Activated CD4-positive, alpha-beta memory T cell treated with anti-CD3 and anti-CD28 coated beads for 36 hours (primary cell): ENCODE measurements at regions not wholly inside any gene's neighbourhood (a gene's known extent, or its start where the extent isn't known, plus 50 kb on each side); places are given as distances from the start of the nearest gene placed in this dataset.
A peak's percentile ranks its signal among the peaks of the same experiment; 100 is the strongest.

ENCODE experiments used
- CTCF ChIA-PET: fragments of 350-600 bp; sonication (Branson Sonifier 250); formaldehyde crosslinking; loops from one replicate; lab custom pipeline; 2021; ENCODE audit warnings: antibody characterized with exemption, inconsistent platforms; lab: Charles Lee
- POLR2A ChIA-PET: fragments of 350-600 bp; sonication (Branson Sonifier 250); formaldehyde crosslinking; loops from one replicate; lab custom pipeline; 2021; ENCODE audit warnings: antibody characterized with exemption; lab: Charles Lee
- DNase-seq: peaks from one replicate; pipeline ENCODE4 v3.0.0-alpha.2; 2020
- H3K27ac Mint-ChIP-seq: one replicate; pipeline ENCODE4 v1.8.0; 2021; ENCODE audit warnings: mixed read lengths
- H3K27me3 Mint-ChIP-seq: one replicate; pipeline ENCODE4 v1.8.0; 2021; ENCODE audit warnings: mixed read lengths
- H3K36me3 Mint-ChIP-seq: one replicate; pipeline ENCODE4 v1.8.0; 2021; ENCODE audit warnings: mixed read lengths
- H3K4me1 Mint-ChIP-seq: one replicate; pipeline ENCODE4 v1.8.0; 2021; ENCODE audit warnings: low read depth, mixed read lengths
- H3K4me3 Mint-ChIP-seq: one replicate; pipeline ENCODE4 v1.8.0; 2021; ENCODE audit warnings: mild to moderate bottlenecking, mixed read lengths
- H3K9me3 Mint-ChIP-seq: one replicate; pipeline ENCODE4 v1.8.0; 2021; ENCODE audit warnings: mixed read lengths
- intact Hi-C: fragments of 100-400 bp; cut with micrococcal nuclease; formaldehyde crosslinking; loops from one replicate; pipeline ENCODE4 v1.15.1; 2023

DNA sequence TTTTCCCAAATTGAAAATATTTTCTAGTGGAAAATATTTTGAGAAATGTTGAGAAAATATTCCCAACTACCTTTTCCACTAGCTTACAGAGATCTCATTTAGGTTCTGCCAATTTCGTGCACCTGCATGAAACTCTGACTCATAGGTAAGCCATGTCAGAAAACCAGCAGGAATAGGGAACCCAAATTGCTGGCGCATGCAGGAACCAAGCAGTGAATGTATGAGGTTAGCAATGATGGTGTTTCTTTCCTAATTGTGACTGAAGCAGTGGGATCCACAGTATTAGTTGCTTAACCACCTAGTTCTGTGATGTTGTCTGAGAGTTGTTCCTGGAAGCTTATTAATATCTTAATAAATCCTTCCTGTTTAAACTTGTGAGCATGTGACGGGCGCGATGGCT is 381.0 kb upstream of the TRAM1L1 start:
- POLR2A ChIA-PET = no interaction called here
- intact Hi-C loops = no loop called here
- H3K36me3 Mint-ChIP-seq = no peaks in the 10 kb centered on the region
- no peaks in the 10 kb centered on the region for H3K9me3 Mint-ChIP-seq
- H3K27me3 Mint-ChIP-seq = no peaks in the 10 kb centered on the region
- H3K27ac Mint-ChIP-seq = no peak overlapping the region
- CTCF ChIA-PET = no interaction called here
- no peak for DNase-seq
- no peak overlapping the region for H3K4me3 Mint-ChIP-seq
- no peaks in the 10 kb centered on the region for H3K4me1 Mint-ChIP-seq

- intact Hi-C loops = no loop called here
- no peaks in the 10 kb centered on the region for H3K36me3 Mint-ChIP-seq
- no peak overlapping the region for H3K4me3 Mint-ChIP-seq
- no peak for DNase-seq
- no peaks in the 10 kb centered on the region for H3K4me1 Mint-ChIP-seq
- no peaks in the 10 kb centered on the region for H3K9me3 Mint-ChIP-seq
- H3K27ac Mint-ChIP-seq = no peak overlapping the region
- CTCF ChIA-PET = no interaction called here
- H3K27me3 Mint-ChIP-seq = no peaks in the 10 kb centered on the region
- POLR2A ChIA-PET = no interaction called here
These were observed 382.0 kb upstream of the TRAM1L1 start for GRCh38 chr4:117467404-117467803.

DNA sequence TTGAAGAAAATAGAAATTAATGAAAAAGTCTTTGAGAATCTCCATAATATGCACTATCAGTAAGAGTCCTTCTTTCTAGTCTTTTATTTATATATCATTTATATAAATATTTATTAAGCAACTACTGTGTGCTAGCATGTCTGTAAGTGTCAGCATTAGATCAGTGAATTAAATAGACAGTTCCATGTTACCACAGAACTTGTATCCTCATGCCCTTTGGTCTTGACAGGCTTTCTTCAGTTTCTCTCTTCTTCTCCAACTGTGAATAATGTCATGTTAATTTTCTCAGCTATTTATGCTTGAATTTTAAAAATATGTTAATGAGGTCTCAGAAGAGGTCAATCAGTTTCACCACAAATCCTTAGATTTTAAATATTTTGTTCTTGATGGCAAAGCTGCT is 389.6 kb upstream of the TRAM1L1 start:
- H3K27ac Mint-ChIP-seq = no peak overlapping the region
- ChIA-PET POLR2A (no interaction called here), CTCF (no interaction called here)
- no peaks in the 10 kb centered on the region for H3K4me1 Mint-ChIP-seq
- H3K27me3 Mint-ChIP-seq = no peaks in the 10 kb centered on the region
- no peaks in the 10 kb centered on the region for H3K36me3 Mint-ChIP-seq
- intact Hi-C loops = no loop called here
- H3K9me3 Mint-ChIP-seq = no peaks in the 10 kb centered on the region
- H3K4me3 Mint-ChIP-seq = no peak overlapping the region
- DNase-seq = no peak

DNA sequence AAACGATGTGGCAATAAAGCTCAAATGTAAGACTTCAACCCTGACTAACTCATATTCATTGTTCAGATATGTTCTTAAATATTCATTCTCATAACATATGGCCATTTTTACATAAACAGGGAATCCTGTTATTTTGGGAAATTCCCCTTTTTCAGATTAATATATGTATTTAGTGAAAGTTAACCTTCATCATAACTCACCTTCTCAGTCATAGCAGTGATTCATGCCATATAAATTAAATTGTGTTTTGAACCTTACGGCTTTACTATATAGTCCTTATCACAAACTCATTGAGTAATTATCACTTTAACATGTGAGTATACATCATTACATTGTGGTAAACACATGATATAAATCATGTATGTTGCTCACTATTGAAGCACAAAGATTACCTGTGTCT is 392.5 kb upstream of the TRAM1L1 start:
- H3K4me1 Mint-ChIP-seq = no peaks in the 10 kb centered on the region
- intact Hi-C loops = no loop called here
- ChIA-PET CTCF (no interaction called here), POLR2A (no interaction called here)
- no peak overlapping the region for H3K4me3 Mint-ChIP-seq
- no peaks in the 10 kb centered on the region for H3K9me3 Mint-ChIP-seq
- no peaks in the 10 kb centered on the region for H3K36me3 Mint-ChIP-seq
- no peaks in the 10 kb centered on the region for H3K27me3 Mint-ChIP-seq
- no peak for DNase-seq
- H3K27ac Mint-ChIP-seq = no peak overlapping the region

- intact Hi-C loops = no loop called here
- no peaks in the 10 kb centered on the region for H3K36me3 Mint-ChIP-seq
- POLR2A ChIA-PET = no interaction called here
- CTCF ChIA-PET = no interaction called here
- H3K4me1 Mint-ChIP-seq = no peaks in the 10 kb centered on the region
- no peaks in the 10 kb centered on the region for H3K9me3 Mint-ChIP-seq
- H3K4me3 Mint-ChIP-seq = no peak overlapping the region
- DNase-seq = no peak
- no peak overlapping the region for H3K27ac Mint-ChIP-seq
- H3K27me3 Mint-ChIP-seq = no peaks in the 10 kb centered on the region
These were observed 393.3 kb upstream of the TRAM1L1 start for GRCh38 chr4:117478702-117479101.

- POLR2A ChIA-PET = no interaction called here
- CTCF ChIA-PET = no interaction called here
- no peak overlapping the region for H3K27ac Mint-ChIP-seq
- intact Hi-C loops = no loop called here
- no peaks in the 10 kb centered on the region for H3K9me3 Mint-ChIP-seq
- DNase-seq = peak; percentile 27
- H3K4me1 Mint-ChIP-seq = no peaks in the 10 kb centered on the region
- no peaks in the 10 kb centered on the region for H3K36me3 Mint-ChIP-seq
- H3K27me3 Mint-ChIP-seq = no peaks in the 10 kb centered on the region
- no peak overlapping the region for H3K4me3 Mint-ChIP-seq
These were observed 394.3 kb upstream of the TRAM1L1 start for GRCh38 chr4:117479673-117480072.

DNA sequence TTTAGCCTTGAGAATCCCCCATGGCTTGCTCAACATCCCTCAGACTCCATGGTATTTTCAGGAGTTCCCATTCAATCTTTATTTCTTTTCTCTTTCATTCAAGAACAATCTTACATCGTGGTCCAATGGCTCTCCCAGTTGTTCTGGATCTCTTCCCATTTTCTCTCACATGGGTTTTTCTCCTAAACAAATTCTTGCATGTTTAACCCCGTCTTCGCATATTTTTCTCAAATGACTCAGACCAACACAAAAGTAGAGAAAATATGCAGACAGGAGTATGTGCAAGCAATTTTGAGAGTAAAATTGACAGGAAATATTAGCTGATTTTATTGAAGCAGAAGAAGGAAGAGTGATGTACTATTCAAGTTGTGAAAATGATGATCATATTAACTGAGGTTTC is 396.4 kb upstream of the TRAM1L1 start:
- Mint-ChIP-seq H3K9me3 (no peaks in the 10 kb centered on the region), H3K36me3 (no peaks in the 10 kb centered on the region), H3K4me3 (no peak overlapping the region), H3K27me3 (no peaks in the 10 kb centered on the region), H3K4me1 (no peaks in the 10 kb centered on the region), H3K27ac (no peak overlapping the region)
- ChIA-PET POLR2A (no interaction called here), CTCF (no interaction called here)
- no peak for DNase-seq
- intact Hi-C loops = no loop called here

GRCh38 chr4:117488692-117489091 is 403.3 kb upstream of the TRAM1L1 start:
- no peaks in the 10 kb centered on the region for H3K9me3 Mint-ChIP-seq
- intact Hi-C loops = no loop called here
- no peak for DNase-seq
- ChIA-PET POLR2A (no interaction called here), CTCF (no interaction called here)
- no peak overlapping the region for H3K27ac Mint-ChIP-seq
- no peaks in the 10 kb centered on the region for H3K4me1 Mint-ChIP-seq
- no peaks in the 10 kb centered on the region for H3K36me3 Mint-ChIP-seq
- H3K4me3 Mint-ChIP-seq = no peak overlapping the region
- H3K27me3 Mint-ChIP-seq = no peaks in the 10 kb centered on the region

- POLR2A ChIA-PET = no interaction called here
- Mint-ChIP-seq H3K27ac (no peak overlapping the region), H3K9me3 (no peaks in the 10 kb centered on the region), H3K4me1 (no peaks in the 10 kb centered on the region), H3K36me3 (no peaks in the 10 kb centered on the region), H3K4me3 (no peak overlapping the region), H3K27me3 (no peaks in the 10 kb centered on the region)
- CTCF ChIA-PET = no interaction called here
- no peak for DNase-seq
- intact Hi-C loops = no loop called here
These were observed 403.7 kb upstream of the TRAM1L1 start for GRCh38 chr4:117489107-117489506.

GRCh38 chr4:117491516-117491915 is 406.1 kb upstream of the TRAM1L1 start:
- no peak for DNase-seq
- ChIA-PET CTCF (no interaction called here), POLR2A (no interaction called here)
- no peak overlapping the region for H3K4me3 Mint-ChIP-seq
- H3K27ac Mint-ChIP-seq = no peak overlapping the region
- H3K9me3 Mint-ChIP-seq = no peaks in the 10 kb centered on the region
- H3K4me1 Mint-ChIP-seq = no peaks in the 10 kb centered on the region
- H3K36me3 Mint-ChIP-seq = no peaks in the 10 kb centered on the region
- intact Hi-C loops = no loop called here
- no peaks in the 10 kb centered on the region for H3K27me3 Mint-ChIP-seq

- Mint-ChIP-seq H3K9me3 (no peaks in the 10 kb centered on the region), H3K27me3 (no peaks in the 10 kb centered on the region), H3K4me1 (no peaks in the 10 kb centered on the region), H3K36me3 (no peaks in the 10 kb centered on the region), H3K27ac (no peak overlapping the region), H3K4me3 (no peak overlapping the region)
- intact Hi-C loops = no loop called here
- ChIA-PET POLR2A (no interaction called here), CTCF (no interaction called here)
- no peak for DNase-seq
These were observed 410.4 kb upstream of the TRAM1L1 start for GRCh38 chr4:117495802-117496201.

DNA sequence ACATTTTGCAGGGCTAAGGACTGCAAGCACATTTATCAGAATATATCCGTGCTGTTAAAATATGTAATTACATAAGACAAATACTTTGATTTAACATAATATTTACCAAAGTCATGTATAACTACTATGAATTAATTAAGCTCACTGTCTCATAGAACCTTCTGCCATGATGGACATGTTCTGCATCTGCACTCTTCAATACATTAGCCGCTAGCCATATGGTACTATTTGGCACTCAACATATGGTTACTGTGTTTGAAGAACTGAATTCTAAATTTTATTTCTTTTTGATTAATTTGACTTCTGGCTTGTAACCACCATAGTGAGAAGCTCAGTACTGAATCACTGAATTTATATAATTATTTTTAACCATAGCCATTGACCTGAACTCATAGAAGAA is 427.0 kb upstream of the TRAM1L1 start:
- Mint-ChIP-seq H3K4me3 (no peak overlapping the region), H3K27ac (no peak overlapping the region), H3K4me1 (no peaks in the 10 kb centered on the region), H3K36me3 (no peaks in the 10 kb centered on the region), H3K27me3 (no peaks in the 10 kb centered on the region), H3K9me3 (peaks cover 2% of the 10 kb centered on the region)
- DNase-seq = no peak
- intact Hi-C loops = no loop called here
- ChIA-PET POLR2A (no interaction called here), CTCF (no interaction called here)

DNA sequence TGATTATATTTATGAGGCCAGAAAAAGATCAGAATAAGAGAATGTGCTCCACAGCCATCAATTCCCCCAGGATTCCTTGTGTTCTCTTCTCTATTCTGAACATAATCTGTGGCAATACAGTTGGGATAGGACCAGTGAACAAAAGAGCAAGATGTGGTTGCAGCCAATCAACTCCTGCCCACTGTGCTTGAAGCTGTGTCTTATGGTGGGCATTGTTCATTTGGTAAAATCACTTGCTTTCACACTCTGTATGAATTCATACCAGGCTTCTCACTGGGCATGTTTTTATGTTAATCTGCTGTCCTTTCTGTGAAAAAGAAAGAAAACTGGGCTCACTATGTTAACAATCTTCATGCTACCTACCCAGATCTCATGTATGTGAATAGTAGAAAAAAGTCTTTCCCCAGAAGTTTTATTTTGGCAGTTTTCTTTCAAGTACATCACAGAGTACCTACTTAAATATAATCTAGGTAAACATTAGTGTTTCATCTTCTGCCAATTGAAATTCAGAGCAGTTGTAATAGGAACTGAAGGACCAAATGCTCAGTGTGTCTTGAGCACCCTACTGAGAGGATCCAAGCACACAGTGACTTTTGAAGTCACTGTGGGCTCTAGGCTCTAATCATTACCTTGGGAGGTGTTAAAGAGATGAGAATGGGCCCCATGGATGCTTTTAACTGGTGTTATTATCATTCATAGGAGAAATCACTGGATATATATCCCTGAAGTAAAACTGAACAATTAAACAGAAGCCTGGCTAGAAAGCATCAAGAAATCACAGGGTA is 429.2 kb upstream of the TRAM1L1 start:
- ChIA-PET CTCF (no interaction called here), POLR2A (no interaction called here)
- H3K4me1 Mint-ChIP-seq = no peaks in the 10 kb centered on the region
- H3K36me3 Mint-ChIP-seq = no peaks in the 10 kb centered on the region
- H3K27ac Mint-ChIP-seq = no peak overlapping the region
- H3K4me3 Mint-ChIP-seq = no peak overlapping the region
- intact Hi-C loops = no loop called here
- H3K27me3 Mint-ChIP-seq = no peaks in the 10 kb centered on the region
- peaks cover 14% of the 10 kb centered on the region for H3K9me3 Mint-ChIP-seq
- DNase-seq = no peak
